H9 (cell line): ENCODE measurements at regions not wholly inside any gene's neighbourhood (a gene's known extent, or its start where the extent isn't known, plus 50 kb on each side); places are given as distances from the start of the nearest gene placed in this dataset.
A peak's percentile ranks its signal among the peaks of the same experiment; 100 is the strongest.

Experiments used
- DNase-seq: peaks from one replicate; pipeline ENCODE4 v3.0.0-alpha.2; 2017
- H2AFZ ChIP-seq: one replicate; pipeline ENCODE4 v1.6.1; 2013; ENCODE audit warnings: mild to moderate bottlenecking, low read length, control low read depth, moderate library complexity
- H2AK5ac ChIP-seq: 2 replicates; pipeline ENCODE4 v1.6.1; 2013; ENCODE audit warnings: low read length, control low read depth, mixed read lengths; ENCODE audit not compliant: insufficient read length
- H2BK120ac ChIP-seq: one replicate; pipeline ENCODE4 v1.6.1; 2013; ENCODE audit warnings: low read depth, mild to moderate bottlenecking, low read length, control low read depth, inconsistent platforms; ENCODE audit not compliant: poor library complexity, severe bottlenecking
- H2BK12ac ChIP-seq: 2 replicates; pipeline ENCODE4 v1.6.1; 2013; ENCODE audit warnings: low read length, control low read depth, mixed read lengths, low read depth; ENCODE audit not compliant: insufficient read length
- H2BK15ac ChIP-seq: 2 replicates; pipeline ENCODE4 v1.6.1; 2013; ENCODE audit warnings: low read depth, low read length, control low read depth
- H2BK20ac ChIP-seq: one replicate; pipeline ENCODE4 v1.6.1; 2013; ENCODE audit warnings: low read depth, mild to moderate bottlenecking, low read length, control low read depth, inconsistent platforms; ENCODE audit not compliant: poor library complexity, severe bottlenecking
- H2BK5ac ChIP-seq: 2 replicates; pipeline ENCODE4 v1.6.1; 2013; ENCODE audit warnings: low read length, control low read depth, mixed read lengths; ENCODE audit not compliant: insufficient read length
- H3K14ac ChIP-seq: 2 replicates; pipeline ENCODE4 v1.6.1; 2013; ENCODE audit warnings: low read length, control low read depth; ENCODE audit not compliant: insufficient read depth
- H3K18ac ChIP-seq: 2 replicates; pipeline ENCODE4 v1.6.1; 2013; ENCODE audit warnings: low read depth, mild to moderate bottlenecking, mixed read lengths, low read length, control low read depth; ENCODE audit not compliant: insufficient read length
- H3K23ac ChIP-seq: 2 replicates; pipeline ENCODE4 v1.6.1; 2013; ENCODE audit warnings: low read length, control low read depth, mixed read lengths, low read depth; ENCODE audit not compliant: insufficient read length
- H3K23me2 ChIP-seq: 2 replicates; pipeline ENCODE4 v1.6.1; 2013; ENCODE audit warnings: low read depth, mild to moderate bottlenecking, mixed read lengths, low read length, control low read depth; ENCODE audit not compliant: insufficient read length, poor library complexity, severe bottlenecking
- H3K27ac ChIP-seq: 2 replicates; pipeline ENCODE4 v1.5.1; 2013; ENCODE audit warnings: low read length, control low read depth, mixed read lengths, low read depth; ENCODE audit not compliant: insufficient read length
- H3K27me3 ChIP-seq: 2 replicates; pipeline ENCODE4 v1.6.1; 2013; ENCODE audit warnings: low read length, control low read depth, inconsistent platforms; ENCODE audit not compliant: insufficient read depth
- H3K4ac ChIP-seq: 2 replicates; pipeline ENCODE4 v1.6.1; 2013; ENCODE audit warnings: low read depth, mild to moderate bottlenecking, control low read depth, inconsistent platforms, low read length, moderate library complexity
- H3K4me1 ChIP-seq: 2 replicates; pipeline ENCODE4 v1.6.1; 2013; ENCODE audit warnings: low read length, control low read depth, inconsistent platforms; ENCODE audit not compliant: insufficient read depth
- H3K4me2 ChIP-seq: 2 replicates; pipeline ENCODE4 v1.6.1; 2013; ENCODE audit warnings: low read length, control low read depth, mixed read lengths; ENCODE audit not compliant: insufficient read length, insufficient read depth
- H3K56ac ChIP-seq: 2 replicates; pipeline ENCODE4 v1.6.1; 2013; ENCODE audit warnings: low read depth, mild to moderate bottlenecking, mixed read lengths, low read length, control low read depth; ENCODE audit not compliant: insufficient read length
- H3K79me1 ChIP-seq: 2 replicates; pipeline ENCODE4 v1.6.1; 2013; ENCODE audit warnings: low read depth, mild to moderate bottlenecking, moderate library complexity, low read length, control low read depth, inconsistent platforms; ENCODE audit not compliant: insufficient read depth, poor library complexity, severe bottlenecking
- H3K79me2 ChIP-seq: 2 replicates; pipeline ENCODE4 v1.6.1; 2013; ENCODE audit warnings: low read length, control low read depth, inconsistent platforms; ENCODE audit not compliant: insufficient read depth
- H3K9ac ChIP-seq: 2 replicates; pipeline ENCODE4 v1.6.1; 2013; ENCODE audit warnings: low read length, control low read depth, mixed read lengths; ENCODE audit not compliant: insufficient read length; ENCODE audit errors: extremely low read depth
- H3K9me3 ChIP-seq: one replicate; pipeline ENCODE4 v1.6.1; 2013; ENCODE audit warnings: low read depth, low read length, inconsistent platforms; ENCODE audit not compliant: control insufficient read depth
- H3T11ph ChIP-seq: one replicate; pipeline ENCODE4 v1.6.1; 2013; ENCODE audit warnings: mild to moderate bottlenecking, low read length, control low read depth, inconsistent platforms
- H4K20me1 ChIP-seq: one replicate; pipeline ENCODE4 v1.6.1; 2013; ENCODE audit not compliant: control insufficient read depth, insufficient read length, insufficient read depth
- H4K5ac ChIP-seq: 2 replicates; pipeline ENCODE4 v1.6.1; 2013; ENCODE audit warnings: low read depth, mild to moderate bottlenecking, mixed read lengths, low read length, control low read depth; ENCODE audit not compliant: insufficient read length
- H4K8ac ChIP-seq: replicated peaks from 2 replicates; pipeline ENCODE4 v1.6.1; 2013; ENCODE audit warnings: low read length, control low read depth, mixed read lengths, low read depth; ENCODE audit not compliant: insufficient read length
- H4K91ac ChIP-seq: 2 replicates; pipeline ENCODE4 v1.6.1; 2013; ENCODE audit warnings: low read depth, mild to moderate bottlenecking, moderate library complexity, mixed read lengths, low read length, control low read depth; ENCODE audit not compliant: insufficient read length
- H3K27ac Mint-ChIP-seq, 3 experiments: 2 replicates in 2 of 3; 3 replicates in 1 of 3; pipeline ENCODE4 v1.8.0; 2020 to 2021; ENCODE audit warnings: mixed read lengths in 3 of 3, mild to moderate bottlenecking in 1 of 3, moderate library complexity in 1 of 3
- H3K27me3 Mint-ChIP-seq: 2 replicates; pipeline ENCODE4 v1.8.0; 2021; ENCODE audit warnings: low read depth, mild to moderate bottlenecking, moderate library complexity, mixed read lengths
- H3K36me3 Mint-ChIP-seq, 3 experiments: 2 replicates in 2 of 3; 3 replicates in 1 of 3; pipeline ENCODE4 v1.8.0; 2020 to 2021; ENCODE audit warnings: low read depth in 3 of 3, mixed read lengths in 3 of 3; ENCODE audit not compliant: insufficient read depth in 1 of 3
- H3K4me1 Mint-ChIP-seq, 2 experiments: 2 replicates each; pipeline ENCODE4 v1.8.0; 2020; ENCODE audit warnings: mixed read lengths in 2 of 2
- H3K4me3 Mint-ChIP-seq, 2 experiments: 2 replicates in 1 of 2; 3 replicates in 1 of 2; pipeline ENCODE4 v1.8.0; 2020 to 2021; ENCODE audit warnings: mild to moderate bottlenecking in 2 of 2, mixed read lengths in 2 of 2, moderate library complexity in 1 of 2
- H3K9me3 Mint-ChIP-seq, 2 experiments: 2 replicates in 1 of 2; 3 replicates in 1 of 2; pipeline ENCODE4 v1.8.0; 2020; ENCODE audit warnings: mild to moderate bottlenecking in 2 of 2, mixed read lengths in 2 of 2, moderate library complexity in 1 of 2
- WGBS: extraction: QIAGEN DNeasy Blood & Tissue Kit; methylation state at CpG from one replicate; pipeline ENCODE4 v1.1.7; 2013; ENCODE audit warnings: missing lambda C conversion rate, low lambda C conversion rate, mixed read lengths; ENCODE audit not compliant: insufficient read length; ENCODE audit errors: extremely low coverage; 5-methylcytosine and 5-hydroxymethylcytosine counted together
- TF ChIP-seq, protein P1 (sequence below): fragments of 200-600 bp; sonication (generic); conservative IDR thresholded peaks from 3 replicates; pipeline ENCODE4 v1.8.0; 2021; ENCODE audit warnings: antibody characterized with exemption, mild to moderate bottlenecking

DNA sequence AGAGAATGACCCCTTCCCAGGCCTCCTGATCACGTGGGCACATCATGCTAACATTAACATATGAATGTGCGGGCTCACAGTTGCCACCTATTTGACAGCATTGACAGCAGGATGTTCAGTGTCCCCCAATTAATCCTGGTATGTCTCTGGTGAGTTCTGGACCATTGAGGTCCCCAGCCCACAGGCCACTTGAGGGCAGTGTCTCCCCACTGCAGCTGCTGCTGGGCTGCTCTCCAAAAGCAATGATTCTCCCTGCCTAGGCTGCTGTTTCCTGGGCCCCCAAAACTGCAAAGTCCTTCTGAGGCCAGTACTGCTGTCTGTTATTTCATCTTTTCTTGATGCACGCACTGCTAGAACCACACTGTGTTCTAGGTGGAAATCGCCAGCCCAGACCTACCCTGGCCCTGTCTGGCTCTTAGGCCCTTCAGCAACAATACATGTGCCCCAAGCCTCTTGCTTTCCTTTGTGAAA, 52.7 kb upstream of the MAPK4 start:
- Histone ChIP-seq H4K8ac (no peak overlapping the region), H2BK20ac (no peak overlapping the region), H4K91ac (no peak overlapping the region), H2AFZ (no peak overlapping the region), H3K14ac (no peak overlapping the region), H2BK120ac (no peak overlapping the region), H3K4ac (no peak overlapping the region), H3K79me1 (no peaks in the 10 kb centered on the region), H3K4me1 (no peaks in the 10 kb centered on the region), H4K20me1 (no peaks in the 10 kb centered on the region), H3K18ac (no peak overlapping the region), H3K4me2 (no peak overlapping the region), H3K27me3 (no peaks in the 10 kb centered on the region), H3K79me2 (no peaks in the 10 kb centered on the region), H2AK5ac (no peak overlapping the region), H3T11ph (no peak overlapping the region), H3K56ac (no peak overlapping the region), H2BK5ac (no peak overlapping the region), H3K23ac (no peak overlapping the region), H2BK12ac (no peak overlapping the region), H2BK15ac (no peak overlapping the region), H4K5ac (no peak overlapping the region), H3K27ac (no peak overlapping the region), H3K23me2 (no peaks in the 10 kb centered on the region), H3K9me3 (no peaks in the 10 kb centered on the region), H3K9ac (no peak overlapping the region)
- no CpG with 5 or more reads among the region's 4 CpGs for WGBS
- Mint-ChIP-seq H3K4me3 (no peak overlapping the region), H3K36me3 (no peaks in the 10 kb centered on the region; a peak in 1 of 7 replicates), H3K9me3 (peaks cover 0 to 5% of the 10 kb centered on the region in 2 experiments; a peak in 2 of 5 replicates), H3K4me1 (peaks cover 12 to 15% of the 10 kb centered on the region in 2 experiments), H3K27ac (peak overlapping the region in 1 of 3 experiments; percentile 40; a peak in 1 of 7 replicates), H3K27me3 (peaks cover 1% of the 10 kb centered on the region)
- DNase-seq = peak; percentile 76
- TF ChIP-seq, protein P1, sequence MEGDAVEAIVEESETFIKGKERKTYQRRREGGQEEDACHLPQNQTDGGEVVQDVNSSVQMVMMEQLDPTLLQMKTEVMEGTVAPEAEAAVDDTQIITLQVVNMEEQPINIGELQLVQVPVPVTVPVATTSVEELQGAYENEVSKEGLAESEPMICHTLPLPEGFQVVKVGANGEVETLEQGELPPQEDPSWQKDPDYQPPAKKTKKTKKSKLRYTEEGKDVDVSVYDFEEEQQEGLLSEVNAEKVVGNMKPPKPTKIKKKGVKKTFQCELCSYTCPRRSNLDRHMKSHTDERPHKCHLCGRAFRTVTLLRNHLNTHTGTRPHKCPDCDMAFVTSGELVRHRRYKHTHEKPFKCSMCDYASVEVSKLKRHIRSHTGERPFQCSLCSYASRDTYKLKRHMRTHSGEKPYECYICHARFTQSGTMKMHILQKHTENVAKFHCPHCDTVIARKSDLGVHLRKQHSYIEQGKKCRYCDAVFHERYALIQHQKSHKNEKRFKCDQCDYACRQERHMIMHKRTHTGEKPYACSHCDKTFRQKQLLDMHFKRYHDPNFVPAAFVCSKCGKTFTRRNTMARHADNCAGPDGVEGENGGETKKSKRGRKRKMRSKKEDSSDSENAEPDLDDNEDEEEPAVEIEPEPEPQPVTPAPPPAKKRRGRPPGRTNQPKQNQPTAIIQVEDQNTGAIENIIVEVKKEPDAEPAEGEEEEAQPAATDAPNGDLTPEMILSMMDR = peak; percentile 92
